ENCODE measurements at regions not wholly inside any gene's neighbourhood (a gene's known extent, or its start where the extent isn't known, plus 50 kb on each side); places are given as distances from the start of the nearest gene placed in this dataset.

GRCh38 chr3:99236576-99236975 lies 335.1 kb upstream of the DCBLD2 start:
- TF ChIP-seq POLR2A (IDR thresholded peaks at IDR 0.05; ENCODE audit: low read depth, low read length) (no peak), TAF1 (IDR thresholded peaks at IDR 0.05; ENCODE audit: borderline replicate concordance, low read depth, low read length) (no peak), POLR2AphosphoS5 (IDR thresholded peaks at IDR 0.05; ENCODE audit: low read depth, low read length) (no peak)
- no peak for DNase-seq (ENCODE audit: insufficient read length)
- no peak for FAIRE-seq

GRCh38 chr3:99232696-99233095 lies 331.2 kb upstream of the DCBLD2 start:
- TF ChIP-seq POLR2AphosphoS5 (IDR thresholded peaks at IDR 0.05; ENCODE audit: low read depth, low read length): no peak
- TF ChIP-seq TAF1 (IDR thresholded peaks at IDR 0.05; ENCODE audit: borderline replicate concordance, low read depth, low read length): no peak
- FAIRE-seq (no peak), DNase-seq (ENCODE audit: insufficient read length) (no peak)

DNA sequence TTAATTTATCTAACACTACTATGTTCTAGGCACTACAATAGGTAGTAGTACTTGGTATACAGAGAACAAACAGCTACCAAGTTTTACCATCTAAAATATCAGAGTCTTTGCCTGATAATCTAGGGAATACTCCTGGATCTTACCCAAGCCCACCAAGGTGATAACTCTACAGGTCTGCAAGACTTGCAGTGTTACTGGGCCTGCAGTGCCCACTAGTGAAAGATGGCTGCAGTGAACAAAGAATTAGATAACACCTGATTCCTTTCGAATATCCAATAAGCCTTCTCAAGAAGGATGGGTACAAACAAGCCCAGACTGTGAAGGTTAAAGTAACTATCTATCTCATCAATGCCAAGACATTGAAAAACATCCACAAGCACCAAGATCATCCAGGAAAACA lies 317.0 kb upstream of the DCBLD2 start:
- DNase-seq (ENCODE audit: insufficient read length) (no peak), FAIRE-seq (no peak)
- TF ChIP-seq POLR2AphosphoS5 (IDR thresholded peaks at IDR 0.05; ENCODE audit: low read depth, low read length) (no peak), TAF1 (IDR thresholded peaks at IDR 0.05; ENCODE audit: borderline replicate concordance, low read depth, low read length) (no peak), POLR2A (IDR thresholded peaks at IDR 0.05; ENCODE audit: low read depth, low read length) (no peak)

DNA sequence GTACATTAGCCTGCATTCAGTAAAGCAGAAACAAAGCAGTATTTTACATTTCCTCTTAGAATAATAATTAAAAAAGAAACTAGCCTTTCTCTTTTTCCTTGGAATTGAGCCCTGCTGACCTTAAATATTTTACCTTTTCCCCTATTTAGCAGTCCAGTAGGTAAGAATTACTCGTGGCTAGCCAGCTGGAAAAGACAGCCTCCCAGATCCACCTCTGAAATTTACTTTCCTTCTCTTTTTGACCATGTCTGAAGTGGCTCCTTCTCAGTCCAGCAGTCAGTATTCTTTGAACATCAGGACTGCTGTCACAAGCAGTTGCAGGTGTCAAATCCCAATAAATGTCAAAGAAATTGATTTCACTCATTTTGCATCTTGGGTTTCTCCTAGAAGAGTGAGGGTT lies 311.5 kb upstream of the DCBLD2 start:
- FAIRE-seq (no peak), DNase-seq (ENCODE audit: insufficient read length) (no peak)
- TF ChIP-seq TAF1 (IDR thresholded peaks at IDR 0.05; ENCODE audit: borderline replicate concordance, low read depth, low read length) (no peak), POLR2A (IDR thresholded peaks at IDR 0.05; ENCODE audit: low read depth, low read length) (no peak), POLR2AphosphoS5 (IDR thresholded peaks at IDR 0.05; ENCODE audit: low read depth, low read length) (no peak)

GRCh38 chr3:99211309-99211708 lies 309.8 kb upstream of the DCBLD2 start:
- no peak for FAIRE-seq
- TF ChIP-seq TAF1 (IDR thresholded peaks at IDR 0.05; ENCODE audit: borderline replicate concordance, low read depth, low read length): no peak
- TF ChIP-seq POLR2A (IDR thresholded peaks at IDR 0.05; ENCODE audit: low read depth, low read length): no peak
- TF ChIP-seq POLR2AphosphoS5 (IDR thresholded peaks at IDR 0.05; ENCODE audit: low read depth, low read length): no peak
- DNase-seq (ENCODE audit: insufficient read length): no peak

GRCh38 chr3:99199021-99199420 lies 297.5 kb upstream of the DCBLD2 start:
- DNase-seq (ENCODE audit: insufficient read length): no peak
- no peak for FAIRE-seq
- no peak for TF ChIP-seq TAF1 (IDR thresholded peaks at IDR 0.05; ENCODE audit: borderline replicate concordance, low read depth, low read length)
- no peak for TF ChIP-seq POLR2AphosphoS5 (IDR thresholded peaks at IDR 0.05; ENCODE audit: low read depth, low read length)
- TF ChIP-seq POLR2A (IDR thresholded peaks at IDR 0.05; ENCODE audit: low read depth, low read length): no peak

DNA sequence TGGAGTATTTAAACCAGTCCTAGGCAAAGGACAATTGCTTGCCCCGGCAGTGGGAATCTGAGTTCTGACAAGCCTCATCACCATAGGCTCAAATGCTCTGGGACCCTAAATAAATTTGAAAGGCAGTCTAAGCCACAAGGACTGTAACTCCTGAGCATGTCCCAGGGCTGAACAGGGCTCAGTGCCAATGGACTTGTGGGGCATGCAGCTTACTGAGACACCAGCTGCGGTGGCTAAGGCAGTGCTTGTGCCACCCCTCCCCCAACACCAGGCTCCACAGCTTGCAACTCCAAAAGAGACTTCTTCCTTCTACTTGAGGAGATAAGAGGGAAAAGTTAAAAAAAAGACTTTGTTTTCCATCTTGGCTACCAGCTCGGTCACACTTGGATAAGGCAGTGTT lies 289.7 kb upstream of the DCBLD2 start:
- no peak for DNase-seq (ENCODE audit: insufficient read length)
- FAIRE-seq: no peak
- TF ChIP-seq POLR2A (IDR thresholded peaks at IDR 0.05; ENCODE audit: low read depth, low read length) (no peak), POLR2AphosphoS5 (IDR thresholded peaks at IDR 0.05; ENCODE audit: low read depth, low read length) (no peak), TAF1 (IDR thresholded peaks at IDR 0.05; ENCODE audit: borderline replicate concordance, low read depth, low read length) (no peak)

- no peak for FAIRE-seq
- DNase-seq (ENCODE audit: insufficient read length): no peak
- TF ChIP-seq TAF1 (IDR thresholded peaks at IDR 0.05; ENCODE audit: borderline replicate concordance, low read depth, low read length) (no peak), POLR2A (IDR thresholded peaks at IDR 0.05; ENCODE audit: low read depth, low read length) (no peak), POLR2AphosphoS5 (IDR thresholded peaks at IDR 0.05; ENCODE audit: low read depth, low read length) (no peak)
These were observed 287.4 kb upstream of the DCBLD2 start for GRCh38 chr3:99188936-99189335.

- no peak for TF ChIP-seq POLR2A (IDR thresholded peaks at IDR 0.05; ENCODE audit: low read depth, low read length)
- no peak for TF ChIP-seq POLR2AphosphoS5 (IDR thresholded peaks at IDR 0.05; ENCODE audit: low read depth, low read length)
- TF ChIP-seq TAF1 (IDR thresholded peaks at IDR 0.05; ENCODE audit: borderline replicate concordance, low read depth, low read length): no peak
- FAIRE-seq (no peak), DNase-seq (ENCODE audit: insufficient read length) (no peak)
These were observed 284.5 kb upstream of the DCBLD2 start for GRCh38 chr3:99186016-99186415.

DNA sequence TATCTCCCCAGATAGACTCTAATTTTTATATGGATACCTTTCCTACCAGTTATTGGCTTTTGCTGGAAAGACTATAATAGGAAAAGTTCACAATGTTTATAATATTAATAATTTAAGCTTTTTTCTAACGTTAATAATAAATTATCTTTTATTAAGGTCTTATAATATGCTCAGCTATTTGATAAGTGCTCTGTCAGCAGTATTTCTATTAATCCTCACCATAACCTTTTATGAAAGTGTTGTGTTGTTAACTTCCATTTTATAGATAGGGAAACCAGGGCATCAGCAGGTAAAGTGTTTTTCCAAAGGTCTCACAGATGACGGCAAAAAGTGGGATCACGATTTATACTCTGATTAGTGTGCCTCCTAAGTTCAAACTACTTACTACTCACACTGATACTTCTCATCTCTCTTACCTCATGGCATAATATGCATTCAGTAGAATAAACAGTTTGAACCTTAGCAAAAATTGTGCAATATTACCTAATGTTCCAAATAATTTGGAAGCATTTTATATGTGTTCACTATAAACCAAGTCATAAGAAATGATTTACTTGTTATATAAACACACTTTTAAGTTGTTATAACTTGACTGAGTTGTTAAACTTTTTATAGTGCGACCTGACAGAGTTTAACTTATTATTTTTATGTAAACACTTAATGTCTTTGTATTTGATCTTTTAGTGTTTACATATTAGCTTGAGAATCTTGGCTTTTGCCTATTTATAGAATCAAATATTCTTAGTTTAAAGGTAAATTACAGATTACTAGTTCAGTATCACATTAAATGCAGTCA lies 274.9 kb upstream of the DCBLD2 start:
- DNase-seq (ENCODE audit: insufficient read length) (no peak), FAIRE-seq (no peak)
- TF ChIP-seq POLR2A (IDR thresholded peaks at IDR 0.05; ENCODE audit: low read depth, low read length): no peak
- TF ChIP-seq POLR2AphosphoS5 (IDR thresholded peaks at IDR 0.05; ENCODE audit: low read depth, low read length): no peak
- TF ChIP-seq TAF1 (IDR thresholded peaks at IDR 0.05; ENCODE audit: borderline replicate concordance, low read depth, low read length): no peak

DNA sequence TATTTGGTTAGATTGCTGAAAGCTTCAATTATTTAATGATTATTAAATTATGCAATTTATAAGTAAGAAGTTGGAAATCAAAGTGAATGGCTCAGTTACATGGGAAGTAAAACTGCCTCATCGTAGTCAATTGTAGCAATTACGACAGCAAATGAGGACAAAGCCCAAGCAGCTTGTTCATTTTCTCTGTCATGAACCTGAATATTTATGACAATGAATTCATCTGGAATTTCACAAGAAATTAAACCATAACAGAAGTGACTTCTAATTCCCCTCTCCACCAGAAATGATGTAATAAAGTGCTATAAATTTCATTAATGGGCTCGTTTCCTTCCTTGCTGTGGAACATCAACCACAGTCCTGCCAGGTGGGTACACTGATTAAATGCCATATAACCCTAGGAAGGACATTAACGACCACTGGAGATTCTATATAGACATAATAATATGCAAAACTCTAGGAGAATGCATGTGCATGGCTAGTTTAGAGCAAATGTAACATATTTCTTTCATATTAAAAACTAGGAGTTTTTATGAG lies 273.8 kb upstream of the DCBLD2 start:
- FAIRE-seq (no peak), DNase-seq (ENCODE audit: insufficient read length) (no peak)
- no peak for TF ChIP-seq POLR2AphosphoS5 (IDR thresholded peaks at IDR 0.05; ENCODE audit: low read depth, low read length)

Measured in GM12892 (cell line).